Heart right ventricle (tissue), 16 donors: ENCODE measurements at regions not wholly inside any gene's neighbourhood (a gene's known extent, or its start where the extent isn't known, plus 50 kb on each side); places are given as distances from the start of the nearest gene placed in this dataset.

Source experiments
- ATAC-seq, 8 donors: fragments of 200-7000 bp; cut with Tn5 transposase; one replicate each; pipeline ENCODE4 v1.9.1; 2020; ENCODE audit warnings: mild to moderate bottlenecking in 8 of 8, moderate library complexity in 8 of 8, moderate number of reproducible peaks in 1 of 8
- DNase-seq, 2 donors: peaks; one replicate each; pipeline ENCODE4 v3.0.0-alpha.2; 2020
- H3K27ac ChIP-seq, 10 donors: fragments of 200-600 bp; sonication (generic) in 2 of 10; one replicate each; pipeline versions ENCODE4 v1.5.0 to v1.8.0; 2020 to 2022; ENCODE audit warnings: mild to moderate bottlenecking in 3 of 10
- H3K27me3 ChIP-seq, 7 donors: fragments of 200-600 bp; one replicate each; pipeline ENCODE4 v1.8.0; 2021 to 2022; ENCODE audit warnings: mild to moderate bottlenecking in 2 of 7
- H3K36me3 ChIP-seq, 9 donors: fragments of 200-600 bp; sonication (generic) in 1 of 9; one replicate each; pipeline versions ENCODE4 v1.5.0 to v1.8.0; 2020 to 2022; ENCODE audit warnings: mild to moderate bottlenecking in 2 of 9
- H3K4me1 ChIP-seq, 9 donors: fragments of 200-600 bp; sonication (generic) in 1 of 9; one replicate each; pipeline versions ENCODE4 v1.5.0 to v1.8.0; 2020 to 2022; ENCODE audit warnings: mild to moderate bottlenecking in 4 of 9
- H3K4me3 ChIP-seq, 10 donors: fragments of 200-600 bp; sonication (generic) in 2 of 10; one replicate each; pipeline versions ENCODE4 v1.5.0 to v1.8.0; 2020 to 2022; ENCODE audit warnings: mild to moderate bottlenecking in 7 of 10, moderate library complexity in 2 of 10
- H3K9me3 ChIP-seq, 11 donors: fragments of 200-600 bp in 10 of 11; sonication (generic) in 2 of 11; one replicate each; pipeline versions ENCODE4 v1.5.0 to v1.8.0; 2013 to 2022; ENCODE audit warnings: mild to moderate bottlenecking in 2 of 11, control low read depth in 1 of 11, moderate library complexity in 1 of 11
- WGBS, 2 donors: extraction: QIAGEN DNeasy Blood & Tissue Kit; methylation state at CpG; one replicate each; pipeline ENCODE4 v1.1.7; 2013; ENCODE audit warnings: inconsistent platforms in 1 of 2; 5-methylcytosine and 5-hydroxymethylcytosine counted together
- intact Hi-C, 10 donors: fragments of 100-400 bp; cut with DNase I; formaldehyde crosslinking; loops; one replicate each; pipeline versions ENCODE4 v1.11.1 to v1.14.2; 2022
- TF ChIP-seq, protein P1 (sequence below), 9 donors: fragments of 200-600 bp; sonication (generic) in 2 of 9; IDR thresholded peaks; one replicate each; pipeline versions ENCODE4 v1.5.0 to v1.8.0; 2021 to 2022; ENCODE audit warnings: antibody characterized with exemption in 9 of 9, mild to moderate bottlenecking in 5 of 9, moderate library complexity in 1 of 9
- donor health status: Arrhythmogenic right ventricular cardiomyopathy.
- donor health status: ischemic (EF 13 %, LVEDD 7.1; RV severe dilation, severe dysfunction).
- donor health status: healthy with polysubstance abuse.
- donor health status: DM: no; HTN: yes; CAD: no.
- donor health status: DM: no; HTN: no; CAD: no.
- donor health status: ischemic (EF 25% LVEDD 6.9; RV normal size, moderate dysfunction).
- donor health status: ischemic (EF 25% LVEDD 5.7; RV mildly dilated, moderate dysfunction).
- donor health status: healthy.
- donor health status: DM: yes; HTN: yes; CAD: no.
- donor health status: Ischemic cardiomyopathy.
- donor health status: ischemic (EF 35%, LVEDD 5.7; RV mildly dilated, moderate dysfunction).
- donor health status: nonischemic (EF 11% LVEDD 7.7; RV severe dilation, severe dysfunction).
- donor health status: DM: yes; HTN: yes; CAD: no.
- donor health status: PGD.
- donor health status: ischemic (EF 29% LVEDD 5.4; RV normal size, mild dysfunction).
- donor health status: nonischemic (EF 23%, LVEDD 6.1; RV moderate dilation, normal function).

DNA sequence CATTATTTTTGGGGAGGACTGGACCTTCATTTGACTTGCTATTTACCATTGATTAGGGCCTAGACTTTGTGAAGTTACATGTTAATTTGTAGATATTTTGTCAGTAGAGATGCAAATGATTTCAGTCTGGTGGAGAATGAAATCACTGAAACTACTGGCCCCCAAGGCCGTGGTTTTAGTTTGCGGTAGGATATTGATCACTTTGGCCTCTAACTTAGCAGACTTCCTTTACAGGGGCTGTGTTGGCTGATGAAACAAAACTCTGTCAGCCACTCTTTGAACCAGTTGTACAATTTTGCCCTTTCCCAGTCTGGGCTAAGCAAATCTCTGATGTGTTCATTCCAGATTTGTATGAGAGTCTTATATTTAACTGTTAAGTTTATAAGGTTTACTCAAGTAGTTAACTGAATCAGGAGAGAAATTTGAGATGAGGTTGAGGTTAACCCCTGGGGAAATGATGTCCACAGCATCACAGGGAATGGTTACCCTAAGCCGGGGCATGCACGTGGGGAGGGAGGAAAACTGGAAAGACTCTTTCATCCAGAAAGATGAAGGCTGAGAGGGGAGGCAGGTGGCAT, 105.7 kb upstream of the INSIG1 start:
- Histone ChIP-seq H3K27ac (no peak overlapping the region), H3K4me1 (peaks cover 0 to 4% (median 2%) of the 10 kb centered on the region in 9 donors), H3K9me3 (peaks cover 0 to 23% (median 13%) of the 10 kb centered on the region in 11 donors), H3K4me3 (no peak overlapping the region), H3K27me3 (peaks cover 0 to 42% (median 13%) of the 10 kb centered on the region in 7 donors), H3K36me3 (no peaks in the 10 kb centered on the region)
- TF ChIP-seq, protein P1, sequence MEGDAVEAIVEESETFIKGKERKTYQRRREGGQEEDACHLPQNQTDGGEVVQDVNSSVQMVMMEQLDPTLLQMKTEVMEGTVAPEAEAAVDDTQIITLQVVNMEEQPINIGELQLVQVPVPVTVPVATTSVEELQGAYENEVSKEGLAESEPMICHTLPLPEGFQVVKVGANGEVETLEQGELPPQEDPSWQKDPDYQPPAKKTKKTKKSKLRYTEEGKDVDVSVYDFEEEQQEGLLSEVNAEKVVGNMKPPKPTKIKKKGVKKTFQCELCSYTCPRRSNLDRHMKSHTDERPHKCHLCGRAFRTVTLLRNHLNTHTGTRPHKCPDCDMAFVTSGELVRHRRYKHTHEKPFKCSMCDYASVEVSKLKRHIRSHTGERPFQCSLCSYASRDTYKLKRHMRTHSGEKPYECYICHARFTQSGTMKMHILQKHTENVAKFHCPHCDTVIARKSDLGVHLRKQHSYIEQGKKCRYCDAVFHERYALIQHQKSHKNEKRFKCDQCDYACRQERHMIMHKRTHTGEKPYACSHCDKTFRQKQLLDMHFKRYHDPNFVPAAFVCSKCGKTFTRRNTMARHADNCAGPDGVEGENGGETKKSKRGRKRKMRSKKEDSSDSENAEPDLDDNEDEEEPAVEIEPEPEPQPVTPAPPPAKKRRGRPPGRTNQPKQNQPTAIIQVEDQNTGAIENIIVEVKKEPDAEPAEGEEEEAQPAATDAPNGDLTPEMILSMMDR (IDR thresholded peaks at IDR 0.05), result no peak
- no peak for DNase-seq
- intact Hi-C loops, result loop anchor here in 6 of 10 donors (2.0 to 10.0 kb wide), 5 partner anchors 103 to 267 kb away; partner anchors contain the start of gene INSIG1 (in 2 of the 6)
- ATAC-seq, result no peak
- 75 to 90% methylated on average over 4 of the region's 4 CpGs for WGBS, 2 donors

GRCh38 chr7:155192961-155193640, 104.6 kb upstream of the INSIG1 start:
- no peak overlapping the region for H3K4me3 ChIP-seq
- intact Hi-C loops, result loop anchor here in 6 of 10 donors (2.0 to 10.0 kb wide), 5 partner anchors 102 to 268 kb away; partner anchors contain the start of gene INSIG1 (in 2 of the 6)
- H3K4me1 ChIP-seq, result peaks cover 0 to 4% (median 2%) of the 10 kb centered on the region in 9 donors
- DNase-seq (no peak), ATAC-seq (no peak)
- TF ChIP-seq, protein P1 (IDR thresholded peaks at IDR 0.05), result no peak
- H3K27me3 ChIP-seq, result peaks cover 0 to 42% (median 13%) of the 10 kb centered on the region in 7 donors
- no peaks in the 10 kb centered on the region for H3K36me3 ChIP-seq
- 83 to 94% methylated on average over 11 of the region's 11 CpGs for WGBS, 2 donors
- H3K27ac ChIP-seq, result no peak overlapping the region
- peaks cover 0 to 29% (median 14%) of the 10 kb centered on the region in 11 donors for H3K9me3 ChIP-seq

DNA sequence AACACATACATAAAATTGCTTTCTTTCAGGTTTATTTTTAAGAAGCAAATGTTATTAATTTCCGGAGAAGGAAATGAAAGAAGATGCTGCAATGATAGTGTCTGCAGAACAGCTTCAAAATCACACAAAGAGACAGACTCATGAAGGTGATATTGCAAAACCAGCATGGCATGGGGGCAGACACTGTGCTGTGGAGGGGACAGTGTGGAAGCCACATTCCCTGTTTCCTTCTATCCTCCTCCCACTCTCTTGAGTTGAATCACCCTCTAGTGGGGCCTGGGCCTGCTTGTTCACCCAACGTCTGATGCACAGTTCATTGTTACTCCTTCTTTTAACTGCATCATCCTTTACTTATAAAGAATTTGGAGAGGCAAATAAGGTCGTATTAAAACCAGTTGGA, 104.0 kb upstream of the INSIG1 start:
- WGBS, 2 donors, result 74% methylated on average over 3 of the region's 3 CpGs
- DNase-seq (no peak), ATAC-seq (no peak)
- intact Hi-C loops, result loop anchor here in 7 of 10 donors (2.0 to 10.0 kb wide), 5 partner anchors 101 to 269 kb away; partner anchors contain the start of gene INSIG1 (in 2 of the 7)
- TF ChIP-seq, protein P1 (IDR thresholded peaks at IDR 0.05), result no peak
- Histone ChIP-seq H3K9me3 (peaks cover 0 to 29% (median 14%) of the 10 kb centered on the region in 11 donors), H3K27ac (no peak overlapping the region), H3K27me3 (peaks cover 0 to 42% (median 13%) of the 10 kb centered on the region in 7 donors), H3K4me3 (no peak overlapping the region), H3K4me1 (peaks cover 0 to 4% (median 2%) of the 10 kb centered on the region in 9 donors), H3K36me3 (no peaks in the 10 kb centered on the region)

DNA sequence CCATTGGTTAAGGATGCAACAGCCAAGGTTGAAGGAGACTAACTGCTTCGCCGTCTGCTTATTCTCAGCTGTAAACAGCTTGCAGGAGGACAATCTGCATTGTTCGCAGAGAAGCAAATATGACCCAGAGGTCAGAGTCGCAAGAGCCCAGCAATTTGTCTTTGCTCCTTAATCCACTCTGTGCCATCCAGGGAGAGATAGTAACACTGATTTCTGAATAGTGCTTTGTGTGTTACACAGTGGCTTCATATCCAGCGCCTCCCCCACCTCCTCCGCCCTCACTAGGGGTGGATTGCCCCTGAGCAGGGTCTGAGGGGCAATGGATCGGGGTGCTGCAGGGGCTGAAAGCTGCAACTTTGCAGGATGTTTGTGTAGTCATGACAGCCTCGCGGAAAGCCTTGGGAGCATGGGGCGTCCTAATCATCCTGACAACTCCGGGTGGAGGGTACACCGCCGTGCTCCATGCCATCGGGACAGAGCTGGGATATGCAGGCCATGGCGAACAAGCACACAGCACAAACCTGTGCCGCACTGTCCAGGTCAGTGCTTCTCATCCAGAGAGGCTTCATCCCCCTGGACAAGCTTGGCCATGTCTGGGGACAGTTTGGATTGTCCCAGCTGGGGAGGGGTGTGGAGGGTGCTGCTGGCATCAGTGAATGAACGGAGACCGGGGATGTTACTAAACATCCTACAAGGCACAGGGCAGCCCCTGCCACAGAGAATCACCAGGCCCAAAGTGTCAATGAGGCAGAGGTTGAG, 103.1 kb upstream of the INSIG1 start:
- DNase-seq, result no peak
- no peak overlapping the region for H3K4me3 ChIP-seq
- TF ChIP-seq, protein P1 (IDR thresholded peaks at IDR 0.05), result no peak
- no peak for ATAC-seq
- H3K9me3 ChIP-seq, result peaks cover 0 to 29% (median 14%) of the 10 kb centered on the region in 11 donors
- intact Hi-C loops, result loop anchor here in 6 of 10 donors (2.0 to 10.0 kb wide), 5 partner anchors 100 to 270 kb away; partner anchors contain the start of gene INSIG1 (in 2 of the 6)
- H3K36me3 ChIP-seq, result no peaks in the 10 kb centered on the region
- H3K27ac ChIP-seq, result no peak overlapping the region
- H3K27me3 ChIP-seq, result peaks cover 0 to 36% (median 11%) of the 10 kb centered on the region in 7 donors
- 73 to 75% methylated on average over 18 of the region's 18 CpGs for WGBS, 2 donors
- peaks cover 0 to 4% (median 2%) of the 10 kb centered on the region in 9 donors for H3K4me1 ChIP-seq
